Aorta (tissue), 5 donors: ENCODE measurements at regions not wholly inside any gene's neighbourhood (a gene's known extent, or its start where the extent isn't known, plus 50 kb on each side); places are given as distances from the start of the nearest gene placed in this dataset.

Experiments used
- ATAC-seq: fragments of 200-7000 bp; cut with Tn5 transposase; one replicate; pipeline ENCODE4 v1.9.1; 2022; ENCODE audit warnings: moderate library complexity; ENCODE audit not compliant: low FRiP score
- DNase-seq, 2 donors: peaks; one replicate each; pipeline ENCODE4 v3.0.0-alpha.2; 2020
- H3K27ac ChIP-seq, 2 donors: one replicate each; pipeline ENCODE4 v1.5.1; 2013; ENCODE audit warnings: low read length in 2 of 2, mild to moderate bottlenecking in 2 of 2, moderate library complexity in 2 of 2, control low read depth in 1 of 2, inconsistent platforms in 1 of 2, low read depth in 1 of 2
- H3K27me3 ChIP-seq, 2 donors: one replicate each; pipeline ENCODE4 v1.6.1; 2013; ENCODE audit warnings: control low read depth in 1 of 2, low read length in 1 of 2, mild to moderate bottlenecking in 1 of 2, moderate library complexity in 1 of 2; ENCODE audit not compliant: insufficient read depth in 2 of 2, control insufficient read depth in 1 of 2
- H3K36me3 ChIP-seq, 2 donors: one replicate each; pipeline ENCODE4 v1.6.1; 2013; ENCODE audit warnings: control low read depth in 1 of 2, low read length in 1 of 2, mild to moderate bottlenecking in 1 of 2; ENCODE audit not compliant: insufficient read depth in 2 of 2, control insufficient read depth in 1 of 2
- H3K4me1 ChIP-seq, 2 donors: one replicate each; pipeline ENCODE4 v1.6.1; 2013; ENCODE audit warnings: low read length in 2 of 2, control low read depth in 1 of 2, mild to moderate bottlenecking in 1 of 2, moderate library complexity in 1 of 2; ENCODE audit not compliant: insufficient read depth in 2 of 2, control insufficient read depth in 1 of 2
- H3K4me3 ChIP-seq, 2 donors: one replicate each; pipeline ENCODE4 v1.5.1; 2013; ENCODE audit warnings: low read length in 2 of 2, control low read depth in 1 of 2, mild to moderate bottlenecking in 1 of 2
- H3K9me3 ChIP-seq: one replicate; pipeline ENCODE4 v1.6.1; 2013; ENCODE audit warnings: mild to moderate bottlenecking, low read length; ENCODE audit not compliant: control insufficient read depth
- WGBS, 2 donors: extraction: QIAGEN DNeasy Blood & Tissue Kit; methylation state at CpG; one replicate each; pipeline ENCODE4 v1.1.7; 2013; 5-methylcytosine and 5-hydroxymethylcytosine counted together
- intact Hi-C, 2 donors: fragments of 100-400 bp; cut with DNase I; formaldehyde crosslinking; loops; one replicate each; pipeline versions ENCODE4 v1.14.2 to v1.15.0; 2022
- donor health status: healthy with polysubstance abuse.
- donor health status: Bipolar disorder and iron deficiency.
- donor health status: DM: no; HTN: no; CAD: no.
- donor health status: DM: no; HTN: no; CAD: no.
- donor health status: DM: yes; HTN: yes; CAD: no.

GRCh38 chr4:179626687-179627086 is 2184.4 kb upstream of the AGA start:
- H3K4me3 ChIP-seq, result no peak overlapping the region
- no peaks in the 10 kb centered on the region for H3K4me1 ChIP-seq
- intact Hi-C loops, result no loop called here
- H3K36me3 ChIP-seq, result no peaks in the 10 kb centered on the region
- no peak overlapping the region for H3K27ac ChIP-seq
- no peaks in the 10 kb centered on the region for H3K9me3 ChIP-seq
- no peaks in the 10 kb centered on the region for H3K27me3 ChIP-seq
- 75 to 80% methylated on average over 3 of the region's 3 CpGs for WGBS, 2 donors
- ATAC-seq, result no peak
- DNase-seq, result no peak

DNA sequence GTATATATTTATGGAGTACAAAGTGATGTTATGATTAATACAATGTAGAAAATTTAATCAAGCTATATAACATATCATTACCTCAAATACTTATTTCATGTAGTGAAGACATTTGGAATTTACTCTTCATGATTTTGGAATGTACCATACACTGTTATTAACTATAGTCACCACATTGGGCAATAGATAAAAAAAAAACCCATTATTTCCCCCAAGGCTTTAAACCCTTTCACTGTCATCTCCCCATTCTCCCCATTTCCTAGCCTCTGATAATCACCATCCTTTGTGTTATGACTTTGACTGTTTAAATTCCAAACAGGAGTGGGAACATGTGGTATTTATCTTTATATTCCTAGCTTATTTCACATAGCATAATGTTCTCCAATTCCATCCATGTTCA is 2189.1 kb upstream of the AGA start:
- Histone ChIP-seq H3K36me3 (no peaks in the 10 kb centered on the region), H3K27ac (no peak overlapping the region), H3K4me3 (no peak overlapping the region), H3K4me1 (no peaks in the 10 kb centered on the region), H3K9me3 (no peaks in the 10 kb centered on the region), H3K27me3 (no peaks in the 10 kb centered on the region)
- ATAC-seq (no peak), DNase-seq (no peak)
- intact Hi-C loops, result no loop called here

DNA sequence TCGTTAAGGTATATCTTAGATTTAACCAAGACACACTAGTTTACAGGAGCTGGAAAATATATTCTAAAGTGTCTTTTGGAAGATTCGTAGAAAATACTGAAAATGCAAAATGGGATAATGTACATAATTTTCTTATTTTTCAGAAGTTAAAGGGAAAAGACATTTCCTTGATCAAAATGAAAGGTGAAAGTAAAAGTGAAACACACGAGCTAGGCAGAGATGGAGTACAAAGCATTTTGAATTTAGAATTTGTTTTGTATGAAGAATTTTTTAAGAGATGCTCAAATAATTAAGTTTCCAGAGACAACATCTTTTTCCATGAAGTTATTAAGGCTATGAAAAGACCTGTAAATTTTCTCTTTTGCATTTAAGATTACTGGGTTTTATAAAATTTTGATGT is 2192.6 kb upstream of the AGA start:
- ATAC-seq (no peak), DNase-seq (no peak)
- Histone ChIP-seq H3K36me3 (no peaks in the 10 kb centered on the region), H3K4me1 (no peaks in the 10 kb centered on the region), H3K27me3 (no peaks in the 10 kb centered on the region), H3K27ac (no peak overlapping the region), H3K9me3 (no peaks in the 10 kb centered on the region), H3K4me3 (no peak overlapping the region)
- intact Hi-C loops, result no loop called here
- 63 to 77% methylated on average over 3 of the region's 3 CpGs for WGBS, 2 donors

- Histone ChIP-seq H3K4me3 (no peak overlapping the region), H3K27ac (no peak overlapping the region), H3K36me3 (no peaks in the 10 kb centered on the region), H3K9me3 (no peaks in the 10 kb centered on the region), H3K4me1 (no peaks in the 10 kb centered on the region), H3K27me3 (no peaks in the 10 kb centered on the region)
- ATAC-seq (no peak), DNase-seq (no peak)
- intact Hi-C loops, result no loop called here
Measured at GRCh38 chr4:179662522-179662921, 2220.3 kb upstream of the AGA start.

DNA sequence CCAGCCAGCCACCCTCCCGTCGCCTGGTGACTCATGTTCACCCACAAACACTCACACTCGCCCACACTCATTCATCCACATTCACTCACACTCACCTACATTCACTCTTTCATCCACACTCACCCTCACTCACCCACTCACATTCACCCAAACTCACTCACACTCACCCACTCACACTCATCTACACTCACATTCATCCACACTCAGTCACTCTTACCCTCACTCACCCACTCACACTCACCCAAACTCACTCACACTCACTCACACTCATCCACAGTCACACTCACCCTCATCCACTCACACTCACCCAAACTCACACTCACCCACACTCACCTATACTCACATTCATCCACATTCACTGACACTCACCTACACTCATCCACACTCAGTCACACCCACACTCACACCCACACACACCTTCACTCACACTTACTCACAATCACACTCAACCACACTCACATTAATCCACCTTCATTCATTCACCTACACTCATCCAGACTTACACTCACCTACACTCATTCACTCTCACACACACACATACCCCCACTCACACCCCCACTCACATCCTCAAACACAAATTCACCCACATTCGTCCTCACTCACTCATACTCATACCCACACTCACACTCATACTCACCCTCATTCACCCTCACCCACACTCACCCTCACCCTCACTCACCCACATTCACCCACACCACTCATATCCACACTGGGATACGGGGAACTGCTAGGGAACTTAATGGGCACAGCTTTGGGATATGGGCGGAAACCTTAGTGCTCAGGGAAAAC is 2221.6 kb upstream of the AGA start:
- intact Hi-C loops, result no loop called here
- Histone ChIP-seq H3K4me1 (no peaks in the 10 kb centered on the region), H3K36me3 (no peaks in the 10 kb centered on the region), H3K9me3 (no peaks in the 10 kb centered on the region), H3K27ac (no peak overlapping the region), H3K27me3 (no peaks in the 10 kb centered on the region), H3K4me3 (no peak overlapping the region)
- DNase-seq, result no peak
- peak; percentile 20 for ATAC-seq
- 95% methylated on average over 6 of the region's 6 CpGs for WGBS, 2 donors

GRCh38 chr4:179664430-179665027 is 2222.3 kb upstream of the AGA start:
- DNase-seq (no peak), ATAC-seq (no peak)
- Histone ChIP-seq H3K36me3 (no peaks in the 10 kb centered on the region), H3K4me3 (no peak overlapping the region), H3K4me1 (no peaks in the 10 kb centered on the region), H3K27me3 (no peaks in the 10 kb centered on the region), H3K27ac (no peak overlapping the region), H3K9me3 (no peaks in the 10 kb centered on the region)
- 85% methylated on average over 9 of the region's 9 CpGs for WGBS, 2 donors
- intact Hi-C loops, result no loop called here

- WGBS, 2 donors, result 78 to 79% methylated on average over 3 of the region's 3 CpGs
- no peak overlapping the region for H3K4me3 ChIP-seq
Measured at GRCh38 chr4:179666226-179666625, 2224.0 kb upstream of the AGA start.

DNA sequence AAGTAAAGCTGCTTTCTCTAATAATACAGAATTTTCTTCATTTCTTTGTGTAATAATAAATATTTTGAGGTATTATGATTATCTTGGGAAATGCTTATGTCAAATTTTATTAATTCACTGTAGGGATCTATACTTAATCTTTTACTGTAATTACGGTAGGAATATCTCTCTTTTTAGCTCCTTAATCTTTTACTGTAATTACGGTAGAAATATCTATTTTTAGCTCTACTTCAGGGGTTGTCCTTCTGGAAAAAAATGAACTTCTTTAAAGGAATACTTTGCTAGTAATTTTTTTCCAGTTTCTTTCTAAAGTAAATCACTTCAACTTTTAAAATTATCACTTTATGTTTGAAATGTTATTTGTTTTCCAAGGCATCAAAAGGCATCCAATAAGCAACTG is 2229.4 kb upstream of the AGA start:
- no peak for DNase-seq
- H3K27me3 ChIP-seq, result no peaks in the 10 kb centered on the region
- H3K27ac ChIP-seq, result no peak overlapping the region
- H3K4me1 ChIP-seq, result no peaks in the 10 kb centered on the region
- H3K9me3 ChIP-seq, result no peaks in the 10 kb centered on the region
- no peaks in the 10 kb centered on the region for H3K36me3 ChIP-seq
- intact Hi-C loops, result no loop called here
- 37 to 51% methylated on average over 2 of the region's 2 CpGs for WGBS, 2 donors
- ATAC-seq, result no peak
- no peak overlapping the region for H3K4me3 ChIP-seq

More at GRCh38 chr4:179666226-179666625, 2224.0 kb upstream of the AGA start:
- DNase-seq (no peak), ATAC-seq (no peak)
- intact Hi-C loops, result no loop called here
- Histone ChIP-seq H3K4me1 (no peaks in the 10 kb centered on the region), H3K27ac (no peak overlapping the region), H3K27me3 (no peaks in the 10 kb centered on the region), H3K36me3 (no peaks in the 10 kb centered on the region), H3K9me3 (no peaks in the 10 kb centered on the region)

- WGBS, 2 donors, result 66 to 71% methylated on average over 8 of the region's 8 CpGs
- intact Hi-C loops, result no loop called here
- no peak overlapping the region for H3K27ac ChIP-seq
- no peak for DNase-seq
- no peaks in the 10 kb centered on the region for H3K9me3 ChIP-seq
- no peaks in the 10 kb centered on the region for H3K4me1 ChIP-seq
- ATAC-seq, result no peak
- H3K36me3 ChIP-seq, result no peaks in the 10 kb centered on the region
- no peak overlapping the region for H3K4me3 ChIP-seq
- no peaks in the 10 kb centered on the region for H3K27me3 ChIP-seq
Measured at GRCh38 chr4:179678093-179678814, 2236.0 kb upstream of the AGA start.
